Fibroblast of lung (primary cell): ENCODE measurements at regions not wholly inside any gene's neighbourhood (a gene's known extent, or its start where the extent isn't known, plus 50 kb on each side); places are given as distances from the start of the nearest gene placed in this dataset.
"Not testable (repeated sequence)": the region's sequence is repeated elsewhere in the genome, so short reads cannot be mapped to it uniquely, and the experiment has no call there.

Source experiments
- DNase-seq, 2 donors: peaks; one replicate each; pipeline versions ENCODE4 v3.0.0 to v3.0.0-alpha.2; 2010; ENCODE audit warnings: low read depth in 2 of 2
- H2AFZ ChIP-seq: 2 replicates; pipeline ENCODE4 v1.5.1; 2012; ENCODE audit warnings: low read length, control low read depth, inconsistent platforms
- H3K27ac ChIP-seq: 2 replicates; pipeline ENCODE4 v1.5.1; 2011; ENCODE audit warnings: low read length, control low read depth; ENCODE audit not compliant: insufficient read depth
- H3K27me3 ChIP-seq: 2 replicates; pipeline ENCODE4 v1.5.1; 2011; ENCODE audit warnings: mild to moderate bottlenecking, low read length; ENCODE audit not compliant: control insufficient read depth, insufficient read depth
- H3K36me3 ChIP-seq: 2 replicates; pipeline ENCODE4 v1.5.1; 2011; ENCODE audit warnings: low read length; ENCODE audit not compliant: control insufficient read depth, insufficient read depth
- H3K4me1 ChIP-seq: 2 replicates; pipeline ENCODE4 v1.5.1; 2011; ENCODE audit warnings: low read length; ENCODE audit not compliant: control insufficient read depth, insufficient read depth; ENCODE audit errors: extremely low read depth
- H3K4me2 ChIP-seq: 2 replicates; pipeline ENCODE4 v1.5.1; 2011; ENCODE audit warnings: low read length, control low read depth; ENCODE audit not compliant: insufficient read depth; ENCODE audit errors: extremely low read depth
- H3K4me3 ChIP-seq, 4 experiments: fragments of 200-600 bp in 1 of 4; sonication (generic) in 1 of 4; replicated peaks in 1 of 4; 2 replicates each; pipeline ENCODE4 v1.5.1; 2011 to 2016; ENCODE audit warnings: low read length in 4 of 4, low read depth in 3 of 4, mild to moderate bottlenecking in 3 of 4, control low read depth in 2 of 4, inconsistent platforms in 1 of 4, mixed read lengths in 1 of 4; ENCODE audit not compliant: insufficient read depth in 1 of 4; ENCODE audit errors: control extremely low read depth in 1 of 4
- H3K79me2 ChIP-seq: 2 replicates; pipeline ENCODE4 v1.5.1; 2012; ENCODE audit warnings: mild to moderate bottlenecking, low read length, inconsistent platforms; ENCODE audit not compliant: control insufficient read depth, insufficient read depth
- H3K9ac ChIP-seq: 2 replicates; pipeline ENCODE4 v1.5.1; 2011; ENCODE audit warnings: mild to moderate bottlenecking, low read length, control low read depth; ENCODE audit not compliant: insufficient read depth
- H3K9me3 ChIP-seq: 2 replicates; pipeline ENCODE4 v1.5.1; 2012; ENCODE audit warnings: low read depth, low read length; ENCODE audit not compliant: control insufficient read depth, insufficient read depth
- H4K20me1 ChIP-seq: 2 replicates; pipeline ENCODE4 v1.5.1; 2011; ENCODE audit warnings: low read length; ENCODE audit not compliant: control insufficient read depth, insufficient read depth; ENCODE audit errors: extremely low read depth
- CTCF ChIP-seq, 2 donors: IDR thresholded peaks in 1 of 2; conservative IDR thresholded peaks in 1 of 2; 1 replicate in 1 of 2; 2 replicates in 1 of 2; pipeline ENCODE4 v1.5.1; 2011 to 2012; ENCODE audit warnings: low read length in 2 of 2, control low read depth in 1 of 2, inconsistent platforms in 1 of 2, low read depth in 1 of 2, mild to moderate bottlenecking in 1 of 2
- EZH2 ChIP-seq: IDR thresholded peaks from 2 replicates; pipeline ENCODE4 v1.5.1; 2012; ENCODE audit warnings: low read length, control low read depth, mild to moderate bottlenecking; ENCODE audit errors: missing control alignments

GRCh38 chr5:74517700-74518099 lies 122.8 kb downstream of the ENC1 start:
- Histone ChIP-seq H3K9me3 (no peaks in the 10 kb centered on the region), H3K4me2 (no peak overlapping the region), H3K4me1 (peaks cover 2% of the 10 kb centered on the region), H3K9ac (no peak overlapping the region), H3K27me3 (no peaks in the 10 kb centered on the region), H2AFZ (no peak overlapping the region), H4K20me1 (no peaks in the 10 kb centered on the region), H3K27ac (no peak overlapping the region), H3K36me3 (no peaks in the 10 kb centered on the region), H3K79me2 (no peaks in the 10 kb centered on the region), H3K4me3 (no peak overlapping the region)
- TF ChIP-seq EZH2 (no peak), CTCF (conservative IDR thresholded peaks at IDR 0.05 in 1 of 2, IDR thresholded peaks at IDR 0.05 in 1 of 2; ENCODE audit: low read depth in 1 of 2, low read length in 2 of 2) (no peak)
- DNase-seq: peak; percentile 72 to 92

GRCh38 chr5:74516211-74516636 lies 124.3 kb downstream of the ENC1 start:
- no peak overlapping the region for H3K27ac ChIP-seq
- peaks cover 2% of the 10 kb centered on the region for H3K4me1 ChIP-seq
- DNase-seq: peak in 1 of 2 donors; percentile 63
- no peaks in the 10 kb centered on the region for H3K9me3 ChIP-seq
- H3K27me3 ChIP-seq: no peaks in the 10 kb centered on the region
- no peak overlapping the region for H3K4me2 ChIP-seq
- H4K20me1 ChIP-seq: no peaks in the 10 kb centered on the region
- no peak overlapping the region for H2AFZ ChIP-seq
- no peak for TF ChIP-seq EZH2
- no peaks in the 10 kb centered on the region for H3K79me2 ChIP-seq
- no peaks in the 10 kb centered on the region for H3K36me3 ChIP-seq
- no peak overlapping the region for H3K9ac ChIP-seq
- no peak overlapping the region for H3K4me3 ChIP-seq

GRCh38 chr5:74514888-74515551 lies 125.5 kb downstream of the ENC1 start:
- Histone ChIP-seq H3K27me3 (no peaks in the 10 kb centered on the region), H3K4me1 (peaks cover 2% of the 10 kb centered on the region), H3K27ac (no peak overlapping the region), H3K9me3 (no peaks in the 10 kb centered on the region), H3K79me2 (no peaks in the 10 kb centered on the region), H3K4me2 (no peak overlapping the region), H4K20me1 (no peaks in the 10 kb centered on the region), H3K36me3 (no peaks in the 10 kb centered on the region), H3K9ac (no peak overlapping the region), H3K4me3 (no peak overlapping the region), H2AFZ (no peak overlapping the region)
- DNase-seq: no peak
- TF ChIP-seq EZH2 (no peak), CTCF (conservative IDR thresholded peaks at IDR 0.05 in 1 of 2, IDR thresholded peaks at IDR 0.05 in 1 of 2; ENCODE audit: low read depth in 1 of 2, low read length in 2 of 2) (no peak)

GRCh38 chr5:74511770-74512169 lies 128.8 kb downstream of the ENC1 start:
- H3K27ac ChIP-seq, H2AFZ ChIP-seq, H3K9ac ChIP-seq, H3K36me3 ChIP-seq, H3K4me2 ChIP-seq, H3K27me3 ChIP-seq, H4K20me1 ChIP-seq, H3K79me2 ChIP-seq, H3K9me3 ChIP-seq, H3K4me1 ChIP-seq, DNase-seq, H3K4me3 ChIP-seq: not testable (repeated sequence)
